ENCODE measurements at regions not wholly inside any gene's neighbourhood (a gene's known extent, or its start where the extent isn't known, plus 50 kb on each side); places are given as distances from the start of the nearest gene placed in this dataset.
"Not testable (repeated sequence)": the region's sequence is repeated elsewhere in the genome, so short reads cannot be mapped to it uniquely, and the experiment has no call there.

- no peak for TF ChIP-seq CTCF (IDR thresholded peaks at IDR 0.05; ENCODE audit: insufficient read depth, low read length, poor library complexity, severe bottlenecking)
- no peaks in the 10 kb centered on the region for H3K36me3 ChIP-seq (ENCODE audit: control insufficient read depth, insufficient read depth, low read length)
- H3K27me3 ChIP-seq (ENCODE audit: control insufficient read depth, insufficient read depth, low read length): no peaks in the 10 kb centered on the region
- no peak overlapping the region for H3K4me3 ChIP-seq (ENCODE audit: low read depth, low read length)
- no peak for DNase-seq (ENCODE audit: low read depth)
These were observed 241.4 kb downstream of the PHLDA1 start for GRCh38 chr12:75790219-75790618.

- H3K36me3 ChIP-seq (ENCODE audit: control insufficient read depth, insufficient read depth, low read length); H3K4me3 ChIP-seq (ENCODE audit: low read depth, low read length); H3K27me3 ChIP-seq (ENCODE audit: control insufficient read depth, insufficient read depth, low read length); DNase-seq (ENCODE audit: low read depth): not testable (repeated sequence)
These were observed 244.4 kb downstream of the PHLDA1 start for GRCh38 chr12:75787146-75787545.

GRCh38 chr12:75786070-75786469, 245.5 kb downstream of the PHLDA1 start:
- H3K4me3 ChIP-seq (ENCODE audit: low read depth, low read length): no peak overlapping the region
- H3K27me3 ChIP-seq (ENCODE audit: control insufficient read depth, insufficient read depth, low read length): no peaks in the 10 kb centered on the region
- DNase-seq (ENCODE audit: low read depth): no peak
- no peak for TF ChIP-seq CTCF (IDR thresholded peaks at IDR 0.05; ENCODE audit: insufficient read depth, low read length, poor library complexity, severe bottlenecking)
- H3K36me3 ChIP-seq (ENCODE audit: control insufficient read depth, insufficient read depth, low read length): no peaks in the 10 kb centered on the region

- no peak for TF ChIP-seq CTCF (IDR thresholded peaks at IDR 0.05; ENCODE audit: insufficient read depth, low read length, poor library complexity, severe bottlenecking)
- DNase-seq (ENCODE audit: low read depth): no peak
- no peaks in the 10 kb centered on the region for H3K36me3 ChIP-seq (ENCODE audit: control insufficient read depth, insufficient read depth, low read length)
- no peaks in the 10 kb centered on the region for H3K27me3 ChIP-seq (ENCODE audit: control insufficient read depth, insufficient read depth, low read length)
- no peak overlapping the region for H3K4me3 ChIP-seq (ENCODE audit: low read depth, low read length)
These were observed 247.0 kb downstream of the PHLDA1 start for GRCh38 chr12:75784591-75784990.

GRCh38 chr12:75783093-75783877, 248.3 kb downstream of the PHLDA1 start:
- TF ChIP-seq CTCF (IDR thresholded peaks at IDR 0.05; ENCODE audit: insufficient read depth, low read length, poor library complexity, severe bottlenecking): no peak
- DNase-seq (ENCODE audit: low read depth): no peak

GRCh38 chr12:75782069-75782581, 249.5 kb downstream of the PHLDA1 start:
- Histone ChIP-seq H3K27me3 (ENCODE audit: control insufficient read depth, insufficient read depth, low read length) (no peaks in the 10 kb centered on the region), H3K4me3 (ENCODE audit: low read depth, low read length) (no peak overlapping the region), H3K36me3 (ENCODE audit: control insufficient read depth, insufficient read depth, low read length) (no peaks in the 10 kb centered on the region)
- DNase-seq (ENCODE audit: low read depth): no peak
- no peak for TF ChIP-seq CTCF (IDR thresholded peaks at IDR 0.05; ENCODE audit: insufficient read depth, low read length, poor library complexity, severe bottlenecking)

More at GRCh38 chr12:75783093-75783877, 248.3 kb downstream of the PHLDA1 start:
- Histone ChIP-seq H3K36me3 (ENCODE audit: control insufficient read depth, insufficient read depth, low read length) (no peaks in the 10 kb centered on the region), H3K27me3 (ENCODE audit: control insufficient read depth, insufficient read depth, low read length) (no peaks in the 10 kb centered on the region), H3K4me3 (ENCODE audit: low read depth, low read length) (no peak overlapping the region)

Data from kidney epithelial cell (primary cell).